Keratinocyte (primary cell): ENCODE measurements at regions not wholly inside any gene's neighbourhood (a gene's known extent, or its start where the extent isn't known, plus 50 kb on each side); places are given as distances from the start of the nearest gene placed in this dataset.

Experiments used
- CTCF ChIP-seq, 3 experiments: IDR thresholded peaks in 1 of 3; conservative IDR thresholded peaks in 1 of 3; optimal IDR thresholded peaks in 1 of 3; 2 replicates in 2 of 3; 3 replicates in 1 of 3; pipeline versions ENCODE3 to v1.5.1; 2011; ENCODE audit warnings: low read length in 3 of 3, mild to moderate bottlenecking in 3 of 3, moderate library complexity in 2 of 3, control low read depth in 1 of 3, inconsistent platforms in 1 of 3; ENCODE audit not compliant: insufficient read depth in 2 of 3; ENCODE audit errors: extremely low read depth in 1 of 3
- EZH2 ChIP-seq: IDR thresholded peaks from one replicate; pipeline ENCODE4 v1.6.1; 2012; ENCODE audit warnings: inconsistent platforms, mild to moderate bottlenecking, low read length, moderate library complexity

- TF ChIP-seq CTCF (optimal IDR thresholded peaks at IDR 0.05 in 1 of 3, IDR thresholded peaks at IDR 0.05 in 1 of 3, conservative IDR thresholded peaks at IDR 0.05 in 1 of 3; ENCODE audit: extremely low read depth in 1 of 3, insufficient read depth in 2 of 3, low read length in 3 of 3) (no peak), EZH2 (no peak)
These were observed 269.0 kb downstream of the FAM76B start for GRCh38 chr11:95520369-95521132.
